ENCODE measurements at regions not wholly inside any gene's neighbourhood (a gene's known extent, or its start where the extent isn't known, plus 50 kb on each side); places are given as distances from the start of the nearest gene placed in this dataset.
"Not testable (repeated sequence)": the region's sequence is repeated elsewhere in the genome, so short reads cannot be mapped to it uniquely, and the experiment has no call there.

- Mint-ChIP-seq H3K4me3 (no peak overlapping the region), H3K4me1 (peaks cover 14% of the 10 kb centered on the region), H3K27ac (no peak overlapping the region), H3K27me3 (no peaks in the 10 kb centered on the region), H3K36me3 (no peaks in the 10 kb centered on the region), H3K9me3 (no peaks in the 10 kb centered on the region)
- DNase-seq: no peak
Measured at GRCh38 chr17:14547556-14547955, 246.7 kb downstream of the HS3ST3B1 start.

GRCh38 chr17:14547016-14547415 lies 246.1 kb downstream of the HS3ST3B1 start:
- Mint-ChIP-seq H3K27ac (no peak overlapping the region), H3K27me3 (no peaks in the 10 kb centered on the region), H3K36me3 (no peaks in the 10 kb centered on the region), H3K9me3 (no peaks in the 10 kb centered on the region), H3K4me3 (no peak overlapping the region), H3K4me1 (peaks cover 14% of the 10 kb centered on the region)
- no peak for DNase-seq

DNA sequence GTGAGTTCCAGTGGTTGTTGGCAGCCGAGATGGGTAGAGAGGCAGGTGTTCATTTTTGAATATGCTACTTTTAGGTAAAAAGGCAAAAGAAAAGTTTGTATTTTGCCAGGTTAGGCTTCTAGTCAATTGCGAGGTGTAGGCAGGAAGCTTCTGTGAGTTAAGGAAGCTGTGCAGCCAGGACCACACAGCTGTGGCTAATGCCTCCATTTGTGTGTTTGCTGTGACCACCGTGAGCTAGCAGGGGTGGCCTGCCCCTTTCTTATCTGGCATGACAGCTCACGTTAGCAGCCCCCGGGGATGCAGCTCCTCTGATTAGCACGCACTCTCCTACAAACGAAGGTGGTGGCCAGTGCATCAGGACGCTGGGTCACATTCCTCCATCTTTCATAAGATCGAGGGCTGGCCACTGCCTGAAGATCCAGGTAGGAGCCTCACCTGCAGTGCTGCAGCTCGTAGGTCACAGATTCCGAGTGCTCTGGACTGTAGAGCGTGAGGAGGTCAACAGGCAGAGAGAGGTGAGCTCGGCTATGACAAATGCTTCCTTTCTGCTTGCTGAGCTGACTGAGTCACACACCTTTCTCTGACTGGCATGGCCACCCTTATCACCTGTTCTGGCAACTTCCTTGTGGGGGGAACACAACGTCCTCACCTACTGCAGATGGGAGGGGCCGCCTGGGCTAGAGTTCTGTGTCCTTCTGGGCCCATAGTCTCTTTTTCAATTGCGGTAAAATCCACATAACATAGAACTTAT lies 244.4 kb downstream of the HS3ST3B1 start:
- H3K27me3 Mint-ChIP-seq: no peaks in the 10 kb centered on the region
- H3K4me3 Mint-ChIP-seq: peak overlapping the region; percentile 48
- H3K36me3 Mint-ChIP-seq: no peaks in the 10 kb centered on the region
- H3K9me3 Mint-ChIP-seq: no peaks in the 10 kb centered on the region
- no peak overlapping the region for H3K27ac Mint-ChIP-seq
- peaks cover 11% of the 10 kb centered on the region for H3K4me1 Mint-ChIP-seq
- no peak for DNase-seq

DNA sequence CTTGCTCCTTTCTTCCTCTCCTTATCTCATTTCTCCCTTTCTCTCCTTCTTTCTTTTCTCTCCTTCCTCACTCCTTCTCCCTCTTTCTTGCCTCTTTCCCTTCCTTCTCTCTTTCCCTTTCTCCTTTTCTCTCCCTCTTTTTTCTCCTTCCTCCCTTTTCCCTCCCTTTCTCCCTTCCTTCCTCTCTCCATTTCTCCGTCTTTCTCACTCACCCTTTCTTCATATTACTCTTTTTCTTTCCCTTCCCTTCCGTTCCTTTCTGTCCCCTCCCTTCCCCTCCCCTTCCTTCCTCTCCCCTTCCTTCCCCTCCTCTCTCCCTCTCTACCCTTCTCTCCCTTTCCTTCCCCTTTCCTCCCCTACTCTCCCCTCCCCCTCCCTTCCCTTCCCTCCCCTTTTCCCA lies 240.8 kb downstream of the HS3ST3B1 start:
- no peaks in the 10 kb centered on the region for H3K36me3 Mint-ChIP-seq
- DNase-seq: no peak
- H3K4me1 Mint-ChIP-seq: peaks cover 8% of the 10 kb centered on the region
- peaks cover 4% of the 10 kb centered on the region for H3K9me3 Mint-ChIP-seq
- H3K4me3 Mint-ChIP-seq: no peak overlapping the region
- H3K27me3 Mint-ChIP-seq: no peaks in the 10 kb centered on the region
- no peak overlapping the region for H3K27ac Mint-ChIP-seq

GRCh38 chr17:14539801-14540200 lies 238.9 kb downstream of the HS3ST3B1 start:
- Mint-ChIP-seq H3K27ac (no peak overlapping the region), H3K36me3 (peaks cover 2% of the 10 kb centered on the region), H3K4me1 (no peaks in the 10 kb centered on the region), H3K9me3 (peaks cover 5% of the 10 kb centered on the region), H3K27me3 (no peaks in the 10 kb centered on the region), H3K4me3 (no peak overlapping the region)
- DNase-seq: no peak

DNA sequence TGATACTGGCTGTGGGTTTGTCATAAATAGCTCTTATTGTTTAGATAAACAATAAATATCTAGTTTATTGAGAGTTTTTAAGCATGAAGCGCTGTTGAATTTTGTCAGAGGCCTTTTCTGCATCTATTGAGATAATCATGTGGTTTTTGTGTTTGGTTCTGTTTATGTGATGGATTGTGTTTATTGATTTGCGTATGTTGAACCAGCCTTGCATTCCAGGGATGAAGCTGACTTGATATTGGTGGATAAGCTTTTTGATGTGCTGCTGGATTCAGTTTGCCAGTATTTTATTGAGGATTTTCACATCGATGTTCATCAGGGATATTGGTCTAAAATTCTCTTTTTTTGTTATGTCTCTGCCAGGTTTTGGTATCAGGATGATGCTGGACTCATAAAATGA lies 231.4 kb downstream of the HS3ST3B1 start:
- not testable (repeated sequence) for H3K4me3 Mint-ChIP-seq, H3K27ac Mint-ChIP-seq, H3K27me3 Mint-ChIP-seq, DNase-seq, H3K4me1 Mint-ChIP-seq
- peaks cover 20% of the 10 kb centered on the region for H3K36me3 Mint-ChIP-seq
- peaks cover 32% of the 10 kb centered on the region for H3K9me3 Mint-ChIP-seq

DNA sequence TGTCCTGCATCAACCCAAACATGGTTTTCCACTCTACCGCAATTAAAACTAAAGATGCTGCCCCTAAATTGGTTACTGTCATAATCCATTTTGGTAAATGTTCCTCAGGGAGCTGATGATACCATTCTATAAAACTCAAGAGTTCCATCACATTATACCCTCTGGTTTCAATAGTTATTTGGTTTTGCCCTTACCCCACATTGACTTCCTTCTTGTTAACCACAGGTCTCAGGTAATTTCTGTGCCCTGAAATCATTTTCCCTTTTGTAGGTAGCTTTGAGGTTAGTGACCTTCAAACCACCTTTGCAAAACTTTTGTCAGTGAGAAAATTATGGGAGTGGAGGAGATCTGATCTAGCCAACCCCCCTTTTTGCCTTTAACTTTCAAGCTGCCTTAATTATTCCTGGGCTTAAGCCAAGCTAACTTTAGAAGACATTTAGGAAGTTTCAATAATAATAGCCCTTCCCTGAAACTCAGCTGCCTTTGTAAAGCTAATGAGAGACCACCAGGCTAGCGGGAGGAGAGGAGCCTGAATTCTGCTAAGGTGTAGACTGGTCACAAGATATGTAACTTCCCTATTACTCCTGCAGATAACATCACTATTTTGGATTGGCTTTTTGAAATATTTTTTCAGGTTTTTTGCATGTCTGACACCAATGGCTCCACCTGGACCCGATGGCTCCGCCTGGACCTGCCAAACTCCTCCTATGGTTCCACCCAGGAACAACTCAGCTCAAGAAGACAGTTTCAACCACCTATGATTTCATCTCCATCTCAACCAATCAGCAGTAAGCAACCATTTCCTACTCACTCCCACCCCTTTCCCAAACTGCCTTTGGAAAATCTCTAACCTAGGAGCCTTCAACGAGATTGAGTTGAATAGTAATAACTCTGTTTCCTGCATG lies 224.9 kb downstream of the HS3ST3B1 start:
- no peak overlapping the region for H3K4me3 Mint-ChIP-seq
- no peak for DNase-seq
- H3K27ac Mint-ChIP-seq: no peak overlapping the region

GRCh38 chr17:14522795-14523387 lies 222.0 kb downstream of the HS3ST3B1 start:
- Mint-ChIP-seq H3K36me3 (no peaks in the 10 kb centered on the region), H3K9me3 (no peaks in the 10 kb centered on the region), H3K4me1 (peaks cover 10% of the 10 kb centered on the region), H3K4me3 (no peak overlapping the region), H3K27ac (no peak overlapping the region), H3K27me3 (no peaks in the 10 kb centered on the region)
- no peak for DNase-seq

More for the DNA sequence above, 224.9 kb downstream of the HS3ST3B1 start:
- no peaks in the 10 kb centered on the region for H3K36me3 Mint-ChIP-seq
- peaks cover 4% of the 10 kb centered on the region for H3K9me3 Mint-ChIP-seq
- H3K4me1 Mint-ChIP-seq: peaks cover 10% of the 10 kb centered on the region
- H3K27me3 Mint-ChIP-seq: no peaks in the 10 kb centered on the region

DNA sequence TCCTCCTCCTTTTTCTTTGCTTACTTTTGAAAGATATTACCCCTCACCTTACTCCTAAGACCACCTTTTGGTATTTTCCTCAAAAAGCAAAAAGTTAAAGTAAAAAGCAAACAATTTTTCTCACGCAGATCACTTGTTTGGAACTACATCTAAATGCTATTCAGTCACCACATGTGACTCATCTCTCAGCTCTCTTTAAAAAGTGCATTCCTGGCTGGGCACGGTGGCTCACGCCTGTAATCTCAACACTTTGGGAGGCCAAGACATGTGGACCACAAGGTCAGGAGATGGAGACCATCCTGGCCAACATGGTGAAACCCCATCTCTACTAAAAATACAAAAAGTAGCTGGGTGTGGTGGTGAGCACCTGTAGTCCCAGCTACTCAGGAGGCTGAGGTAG lies 218.0 kb downstream of the HS3ST3B1 start:
- not testable (repeated sequence) for H3K4me1 Mint-ChIP-seq, H3K4me3 Mint-ChIP-seq, H3K36me3 Mint-ChIP-seq, H3K9me3 Mint-ChIP-seq, DNase-seq, H3K27ac Mint-ChIP-seq, H3K27me3 Mint-ChIP-seq

- Mint-ChIP-seq H3K4me3 (no peak overlapping the region), H3K4me1 (no peaks in the 10 kb centered on the region), H3K27ac (no peak overlapping the region), H3K36me3 (no peaks in the 10 kb centered on the region), H3K9me3 (no peaks in the 10 kb centered on the region), H3K27me3 (no peaks in the 10 kb centered on the region)
- DNase-seq: no peak
Measured at GRCh38 chr17:14514973-14515372, 214.1 kb downstream of the HS3ST3B1 start.

DNA sequence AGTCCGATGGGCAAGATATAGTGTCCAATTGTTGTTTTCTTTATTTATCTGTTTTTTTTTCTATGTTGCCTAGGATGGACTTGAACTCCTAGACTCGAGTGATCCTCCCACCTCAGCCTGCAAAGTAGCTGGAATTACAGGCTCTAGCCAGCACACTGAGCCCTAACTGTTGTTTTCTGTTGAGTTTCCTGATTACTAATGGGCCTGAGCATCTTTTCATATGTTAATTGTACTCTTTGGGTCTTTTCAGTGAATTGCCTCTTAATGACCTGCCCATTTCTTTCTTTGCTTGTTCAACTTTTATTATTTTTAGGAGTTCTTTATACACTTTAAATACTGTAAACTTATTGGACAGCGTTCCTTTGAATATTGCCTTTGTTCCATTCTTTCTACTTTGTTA lies 213.0 kb downstream of the HS3ST3B1 start:
- H3K4me1 Mint-ChIP-seq: no peaks in the 10 kb centered on the region
- H3K27ac Mint-ChIP-seq: no peak overlapping the region
- H3K4me3 Mint-ChIP-seq: no peak overlapping the region
- no peaks in the 10 kb centered on the region for H3K27me3 Mint-ChIP-seq
- no peaks in the 10 kb centered on the region for H3K36me3 Mint-ChIP-seq
- H3K9me3 Mint-ChIP-seq: no peaks in the 10 kb centered on the region
- DNase-seq: no peak

GRCh38 chr17:14510136-14510535 lies 209.3 kb downstream of the HS3ST3B1 start:
- Mint-ChIP-seq H3K27me3 (no peaks in the 10 kb centered on the region), H3K36me3 (no peaks in the 10 kb centered on the region), H3K9me3 (no peaks in the 10 kb centered on the region), H3K4me3 (no peak overlapping the region), H3K4me1 (no peaks in the 10 kb centered on the region), H3K27ac (no peak overlapping the region)
- no peak for DNase-seq

GRCh38 chr17:14508156-14508555 lies 207.3 kb downstream of the HS3ST3B1 start:
- DNase-seq: no peak
- no peak overlapping the region for H3K27ac Mint-ChIP-seq
- H3K36me3 Mint-ChIP-seq: no peaks in the 10 kb centered on the region
- no peaks in the 10 kb centered on the region for H3K9me3 Mint-ChIP-seq
- H3K4me3 Mint-ChIP-seq: no peak overlapping the region
- no peaks in the 10 kb centered on the region for H3K4me1 Mint-ChIP-seq
- H3K27me3 Mint-ChIP-seq: no peaks in the 10 kb centered on the region

- H3K9me3 Mint-ChIP-seq: no peaks in the 10 kb centered on the region
Measured at GRCh38 chr17:14506364-14506763, 205.5 kb downstream of the HS3ST3B1 start.

GRCh38 chr17:14505606-14506005 lies 204.7 kb downstream of the HS3ST3B1 start:
- Mint-ChIP-seq H3K36me3 (no peaks in the 10 kb centered on the region), H3K4me3 (no peak overlapping the region), H3K4me1 (no peaks in the 10 kb centered on the region), H3K27ac (no peak overlapping the region), H3K9me3 (no peaks in the 10 kb centered on the region), H3K27me3 (no peaks in the 10 kb centered on the region)
- no peak for DNase-seq

More at GRCh38 chr17:14506364-14506763, 205.5 kb downstream of the HS3ST3B1 start:
- Mint-ChIP-seq H3K36me3 (no peaks in the 10 kb centered on the region), H3K4me3 (no peak overlapping the region), H3K4me1 (no peaks in the 10 kb centered on the region), H3K27ac (no peak overlapping the region), H3K27me3 (no peaks in the 10 kb centered on the region)
- no peak for DNase-seq

All from activated naive CD8-positive, alpha-beta T cell treated with anti-CD3 and anti-CD28 coated beads for 36 hours (primary cell).